Karpas-422 (cell line): ENCODE measurements at regions not wholly inside any gene's neighbourhood (a gene's known extent, or its start where the extent isn't known, plus 50 kb on each side); places are given as distances from the start of the nearest gene placed in this dataset.

Experiments
- DNase-seq: peaks from one replicate; pipeline ENCODE4 v3.0.0-alpha.2; 2015
- H2AFZ ChIP-seq: fragments of 200-600 bp; sonication (generic); 2 replicates; pipeline ENCODE4 v1.6.1; 2014; ENCODE audit warnings: antibody characterized with exemption, low read length, mixed read lengths
- H3K27ac ChIP-seq: fragments of 200-600 bp; sonication (generic); 2 replicates; pipeline ENCODE4 v1.5.1; 2014; ENCODE audit warnings: mild to moderate bottlenecking, low read length, moderate library complexity
- H3K27me3 ChIP-seq: fragments of 200-600 bp; sonication (generic); 2 replicates; pipeline ENCODE4 v1.6.1; 2014; ENCODE audit warnings: low read length, mixed read lengths
- H3K36me3 ChIP-seq: fragments of 200-600 bp; sonication (generic); 2 replicates; pipeline ENCODE4 v1.6.1; 2014; ENCODE audit warnings: low read length, mixed read lengths; ENCODE audit not compliant: insufficient read depth
- H3K4me1 ChIP-seq: fragments of 200-600 bp; sonication (generic); 2 replicates; pipeline ENCODE4 v1.6.1; 2014; ENCODE audit warnings: mild to moderate bottlenecking, low read length, mixed read lengths
- H3K4me2 ChIP-seq: fragments of 200-600 bp; sonication (generic); 2 replicates; pipeline ENCODE4 v1.6.1; 2014; ENCODE audit warnings: low read length, low read depth, mild to moderate bottlenecking; ENCODE audit not compliant: poor library complexity, severe bottlenecking
- H3K4me3 ChIP-seq: fragments of 200-600 bp; sonication (generic); 2 replicates; pipeline ENCODE4 v1.5.1; 2014; ENCODE audit warnings: mild to moderate bottlenecking, antibody characterized with exemption, low read length, mixed read lengths
- H3K79me2 ChIP-seq: fragments of 200-600 bp; sonication (generic); 2 replicates; pipeline ENCODE4 v1.6.1; 2014; ENCODE audit warnings: mild to moderate bottlenecking, low read length, mixed read lengths
- H3K9ac ChIP-seq: fragments of 200-600 bp; sonication (generic); 2 replicates; pipeline ENCODE4 v1.6.0; 2014; ENCODE audit warnings: low read length
- H3K9me2 ChIP-seq: fragments of 200-600 bp; sonication (generic), shearing (Covaris generic); replicated peaks from 2 replicates; pipeline ENCODE4 v1.6.0; 2014; ENCODE audit warnings: mild to moderate bottlenecking, low read length, moderate library complexity; ENCODE audit not compliant: insufficient read depth
- H3K9me3 ChIP-seq: fragments of 300-700, 200-600 bp; sonication (generic); 2 replicates; pipeline ENCODE4 v1.6.1; 2014; ENCODE audit warnings: low read length, mixed read lengths
- H4K20me1 ChIP-seq: fragments of 200-600 bp; sonication (generic); 2 replicates; pipeline ENCODE4 v1.6.1; 2014; ENCODE audit warnings: mild to moderate bottlenecking, antibody characterized with exemption, low read length, low read depth; ENCODE audit not compliant: insufficient read depth

DNA sequence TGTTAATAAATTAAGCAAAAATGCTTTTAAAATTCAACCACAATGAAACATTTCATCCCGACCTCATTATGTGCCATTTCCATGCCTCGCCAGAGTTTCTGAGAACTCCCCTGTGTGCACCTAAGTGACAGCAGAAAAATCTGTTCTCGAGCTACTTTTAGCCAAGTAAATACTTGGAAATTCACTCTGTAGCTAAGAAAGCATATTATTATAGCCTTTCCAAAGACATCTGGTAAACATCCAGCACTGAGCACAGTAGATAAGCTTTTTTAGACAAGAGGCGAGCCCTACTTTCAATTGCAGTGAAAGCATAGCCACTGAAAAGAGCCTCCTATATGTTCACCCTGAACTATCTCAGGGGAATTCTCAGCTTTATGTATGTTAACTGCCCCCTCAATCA lies 242.8 kb upstream of the PSMD7 start:
- Histone ChIP-seq H3K27ac (no peak overlapping the region), H3K79me2 (no peaks in the 10 kb centered on the region), H3K4me3 (no peak overlapping the region), H3K4me1 (no peaks in the 10 kb centered on the region), H3K9me2 (no peaks in the 10 kb centered on the region), H4K20me1 (no peaks in the 10 kb centered on the region), H3K27me3 (no peaks in the 10 kb centered on the region), H3K36me3 (no peaks in the 10 kb centered on the region), H3K9me3 (no peaks in the 10 kb centered on the region), H2AFZ (no peak overlapping the region), H3K4me2 (no peak overlapping the region), H3K9ac (no peak overlapping the region)
- no peak for DNase-seq

DNA sequence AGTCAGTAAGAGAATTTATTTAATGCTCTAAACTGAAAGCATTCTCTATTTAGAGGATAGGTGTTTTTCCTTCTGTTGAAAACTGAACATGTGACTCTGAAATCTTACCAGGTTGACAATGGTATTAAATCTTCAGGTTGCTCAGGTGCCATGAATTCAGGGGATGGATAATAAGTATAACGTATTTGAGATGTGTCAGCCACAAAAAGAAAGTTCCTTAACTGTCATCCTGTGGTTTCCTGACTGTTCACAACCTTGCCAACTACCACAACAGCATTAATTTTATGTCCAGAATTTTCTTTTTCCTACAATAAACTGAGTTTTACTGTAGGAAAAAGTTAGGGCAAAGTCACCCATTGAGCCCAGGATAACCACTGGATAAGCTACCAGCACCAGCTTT lies 243.3 kb upstream of the PSMD7 start:
- H3K9ac ChIP-seq, result no peak overlapping the region
- H3K9me3 ChIP-seq, result no peaks in the 10 kb centered on the region
- H3K27ac ChIP-seq, result no peak overlapping the region
- no peaks in the 10 kb centered on the region for H3K4me1 ChIP-seq
- H2AFZ ChIP-seq, result no peak overlapping the region
- H3K9me2 ChIP-seq, result no peaks in the 10 kb centered on the region
- no peak overlapping the region for H3K4me2 ChIP-seq
- no peaks in the 10 kb centered on the region for H3K36me3 ChIP-seq
- no peaks in the 10 kb centered on the region for H4K20me1 ChIP-seq
- H3K79me2 ChIP-seq, result no peaks in the 10 kb centered on the region
- H3K27me3 ChIP-seq, result no peaks in the 10 kb centered on the region
- no peak overlapping the region for H3K4me3 ChIP-seq
- DNase-seq, result no peak

DNA sequence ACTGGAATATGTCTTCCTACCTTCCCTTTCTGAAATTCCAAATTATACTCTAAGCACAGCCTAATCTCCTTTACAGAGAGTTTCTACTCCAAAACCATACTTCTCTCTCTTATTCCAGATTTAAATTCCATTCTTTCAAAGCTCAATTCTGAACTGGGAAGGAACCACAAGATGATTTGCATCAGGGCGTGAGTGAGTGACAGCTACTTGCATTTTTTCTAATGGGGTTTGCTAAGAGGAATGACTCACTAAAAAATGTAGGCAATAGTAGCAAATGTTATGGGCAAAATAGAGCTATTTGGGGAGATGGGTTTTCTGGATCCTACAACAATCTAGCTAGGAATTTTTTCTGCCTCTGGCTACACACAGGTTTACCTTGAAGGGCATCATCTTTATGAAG lies 244.6 kb upstream of the PSMD7 start:
- no peak overlapping the region for H3K9ac ChIP-seq
- no peaks in the 10 kb centered on the region for H3K9me3 ChIP-seq
- H3K79me2 ChIP-seq, result no peaks in the 10 kb centered on the region
- no peaks in the 10 kb centered on the region for H3K36me3 ChIP-seq
- H3K27me3 ChIP-seq, result no peaks in the 10 kb centered on the region
- H3K4me1 ChIP-seq, result no peaks in the 10 kb centered on the region
- H3K9me2 ChIP-seq, result no peaks in the 10 kb centered on the region
- H3K4me2 ChIP-seq, result no peak overlapping the region
- no peak overlapping the region for H3K27ac ChIP-seq
- H2AFZ ChIP-seq, result no peak overlapping the region
- no peaks in the 10 kb centered on the region for H4K20me1 ChIP-seq
- H3K4me3 ChIP-seq, result no peak overlapping the region
- DNase-seq, result no peak

DNA sequence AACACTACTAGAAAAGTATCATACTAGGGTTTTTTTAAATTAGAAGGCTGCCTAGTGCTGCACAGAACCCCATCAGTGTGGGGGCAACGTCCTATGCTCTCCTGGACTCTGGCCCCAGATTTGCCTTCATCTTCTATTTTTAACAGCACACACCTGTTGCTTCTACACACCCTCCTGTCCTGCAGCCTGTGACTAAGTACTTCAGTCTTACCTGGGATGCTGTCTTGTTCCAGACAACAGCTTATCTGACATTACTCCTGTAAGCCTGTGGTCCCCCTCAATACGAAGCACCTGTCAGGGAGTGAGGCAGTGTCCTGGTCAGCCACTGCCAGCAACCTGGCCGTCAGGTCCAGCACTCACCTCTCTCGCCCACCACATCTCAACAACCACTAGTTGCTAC lies 247.6 kb upstream of the PSMD7 start:
- no peak overlapping the region for H3K9ac ChIP-seq
- no peaks in the 10 kb centered on the region for H3K9me3 ChIP-seq
- no peak overlapping the region for H3K4me2 ChIP-seq
- H3K4me1 ChIP-seq, result no peaks in the 10 kb centered on the region
- H2AFZ ChIP-seq, result no peak overlapping the region
- H3K9me2 ChIP-seq, result no peaks in the 10 kb centered on the region
- no peaks in the 10 kb centered on the region for H3K27me3 ChIP-seq
- H3K79me2 ChIP-seq, result no peaks in the 10 kb centered on the region
- no peak overlapping the region for H3K27ac ChIP-seq
- H3K36me3 ChIP-seq, result no peaks in the 10 kb centered on the region
- no peak for DNase-seq
- no peaks in the 10 kb centered on the region for H4K20me1 ChIP-seq
- no peak overlapping the region for H3K4me3 ChIP-seq

DNA sequence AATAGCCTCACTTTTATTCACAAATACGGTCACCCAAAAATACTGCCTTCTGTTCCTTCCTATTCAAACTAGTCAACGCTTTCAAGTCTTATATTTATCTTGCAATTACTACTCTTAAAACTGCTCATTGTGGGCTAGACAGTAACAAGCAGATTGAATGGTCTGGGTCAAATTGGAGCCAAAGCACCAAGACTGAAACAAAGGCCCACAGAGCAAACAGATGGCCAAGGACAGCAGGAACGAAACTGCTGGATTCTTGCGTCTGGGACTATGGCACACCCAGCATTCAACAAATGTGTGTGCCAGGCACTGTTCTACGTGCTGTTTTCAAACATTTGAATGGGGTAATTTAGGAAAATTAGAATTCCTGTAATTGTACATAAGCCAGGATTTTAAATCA lies 250.1 kb upstream of the PSMD7 start:
- H3K27me3 ChIP-seq, result no peaks in the 10 kb centered on the region
- H3K36me3 ChIP-seq, result no peaks in the 10 kb centered on the region
- H3K4me3 ChIP-seq, result no peak overlapping the region

DNA sequence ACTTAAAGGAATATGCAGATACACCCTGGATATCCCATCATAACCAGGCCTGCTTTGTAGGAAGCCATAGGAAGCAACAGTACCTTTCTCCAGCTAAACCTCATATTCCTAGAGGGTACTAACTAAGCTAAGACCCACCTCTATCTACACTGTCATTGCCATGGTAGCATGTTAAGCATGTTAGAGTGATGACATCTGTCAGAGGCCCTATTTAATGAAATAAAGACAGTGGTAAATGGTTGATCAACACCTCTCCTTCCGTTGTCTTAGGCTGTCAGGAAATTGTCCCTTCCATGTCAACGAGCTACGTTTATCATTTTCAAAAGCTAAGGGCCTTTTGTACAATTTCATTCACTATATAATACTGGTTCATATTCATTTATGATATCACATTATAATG lies 251.1 kb upstream of the PSMD7 start:
- H3K9me3 ChIP-seq, result no peaks in the 10 kb centered on the region
- no peak overlapping the region for H3K27ac ChIP-seq
- no peaks in the 10 kb centered on the region for H3K27me3 ChIP-seq
- H4K20me1 ChIP-seq, result no peaks in the 10 kb centered on the region
- H3K36me3 ChIP-seq, result no peaks in the 10 kb centered on the region
- H2AFZ ChIP-seq, result no peak overlapping the region
- no peak overlapping the region for H3K9ac ChIP-seq
- DNase-seq, result no peak
- H3K4me1 ChIP-seq, result no peaks in the 10 kb centered on the region
- H3K4me3 ChIP-seq, result no peak overlapping the region
- H3K4me2 ChIP-seq, result no peak overlapping the region
- H3K79me2 ChIP-seq, result no peaks in the 10 kb centered on the region
- H3K9me2 ChIP-seq, result no peaks in the 10 kb centered on the region

More for the DNA sequence above, 250.1 kb upstream of the PSMD7 start:
- no peak overlapping the region for H3K4me2 ChIP-seq
- no peak overlapping the region for H3K27ac ChIP-seq
- H2AFZ ChIP-seq, result no peak overlapping the region
- no peaks in the 10 kb centered on the region for H4K20me1 ChIP-seq
- H3K79me2 ChIP-seq, result no peaks in the 10 kb centered on the region
- no peak for DNase-seq
- no peaks in the 10 kb centered on the region for H3K4me1 ChIP-seq
- H3K9me2 ChIP-seq, result no peaks in the 10 kb centered on the region
- no peaks in the 10 kb centered on the region for H3K9me3 ChIP-seq
- no peak overlapping the region for H3K9ac ChIP-seq

DNA sequence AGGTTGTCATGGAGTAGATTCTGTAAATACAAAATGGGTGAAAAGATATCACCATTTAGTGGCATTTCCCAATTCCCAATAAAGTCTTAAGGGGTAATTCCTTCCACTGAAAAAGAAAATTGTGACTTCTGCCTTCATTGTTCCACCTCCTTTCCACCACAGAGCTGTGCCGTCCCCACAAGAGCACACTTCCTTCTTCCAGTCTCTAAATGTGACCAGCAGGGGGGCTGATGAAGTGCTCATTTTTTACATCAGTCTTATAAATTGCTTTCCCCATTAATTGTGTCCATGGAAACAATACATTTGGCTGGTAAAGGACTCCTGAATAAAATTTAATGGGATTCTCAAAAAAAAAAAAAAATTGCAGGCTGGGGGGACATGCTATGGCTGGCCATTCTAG lies 260.8 kb upstream of the PSMD7 start:
- no peaks in the 10 kb centered on the region for H3K36me3 ChIP-seq
- H3K27ac ChIP-seq, result no peak overlapping the region
- DNase-seq, result peak; percentile 59
- H3K9me3 ChIP-seq, result no peaks in the 10 kb centered on the region
- no peak overlapping the region for H3K4me3 ChIP-seq
- no peaks in the 10 kb centered on the region for H3K27me3 ChIP-seq
- no peak overlapping the region for H3K4me2 ChIP-seq
- H4K20me1 ChIP-seq, result no peaks in the 10 kb centered on the region
- no peaks in the 10 kb centered on the region for H3K4me1 ChIP-seq
- H3K9me2 ChIP-seq, result no peaks in the 10 kb centered on the region
- no peaks in the 10 kb centered on the region for H3K79me2 ChIP-seq
- no peak overlapping the region for H3K9ac ChIP-seq
- H2AFZ ChIP-seq, result no peak overlapping the region

DNA sequence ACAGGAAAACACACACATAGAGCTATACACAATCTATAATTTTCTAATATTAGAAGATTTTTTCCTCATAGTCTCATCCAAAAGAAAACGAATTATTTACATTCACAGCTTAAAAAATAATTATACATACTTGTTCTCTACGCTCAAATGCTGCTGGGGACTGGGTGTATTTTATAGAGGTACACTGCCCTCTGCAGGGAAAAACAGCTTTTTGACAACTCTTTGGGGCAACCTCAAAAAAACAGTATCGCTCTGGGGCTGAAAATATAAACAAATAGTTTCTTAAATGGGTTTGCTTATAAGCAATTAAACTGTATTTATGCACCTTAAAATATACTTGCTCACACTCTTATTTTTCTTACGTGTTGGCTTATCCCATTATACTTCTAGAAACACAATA lies 261.8 kb upstream of the PSMD7 start:
- Histone ChIP-seq H3K36me3 (no peaks in the 10 kb centered on the region), H3K9me2 (no peaks in the 10 kb centered on the region), H3K27ac (no peak overlapping the region), H3K79me2 (no peaks in the 10 kb centered on the region), H3K9me3 (no peaks in the 10 kb centered on the region), H2AFZ (no peak overlapping the region), H3K9ac (no peak overlapping the region), H3K4me1 (no peaks in the 10 kb centered on the region), H3K27me3 (no peaks in the 10 kb centered on the region), H4K20me1 (no peaks in the 10 kb centered on the region), H3K4me3 (no peak overlapping the region), H3K4me2 (no peak overlapping the region)
- DNase-seq, result peak; percentile 67

DNA sequence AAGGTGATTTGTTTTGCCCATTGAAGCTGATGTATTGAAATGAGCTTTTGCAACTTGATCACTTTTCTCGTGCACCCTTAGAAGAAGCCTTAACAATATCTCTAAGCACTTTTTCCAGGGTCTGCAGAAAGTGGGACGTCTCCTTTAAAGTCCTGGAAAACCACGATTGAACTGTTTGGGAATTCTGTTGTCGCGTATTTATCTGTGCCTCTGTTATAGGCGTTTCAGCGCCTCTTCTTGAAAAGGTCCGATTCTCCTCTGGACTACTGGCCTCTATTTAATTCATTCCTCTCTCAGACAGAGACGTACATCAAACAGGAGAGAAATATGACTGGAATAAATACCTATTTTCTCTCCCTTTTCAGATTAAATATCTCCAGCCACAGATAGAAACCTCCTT lies 262.4 kb upstream of the PSMD7 start:
- Histone ChIP-seq H3K4me3 (no peak overlapping the region), H3K27me3 (no peaks in the 10 kb centered on the region), H3K4me1 (no peaks in the 10 kb centered on the region), H4K20me1 (no peaks in the 10 kb centered on the region), H3K9me3 (no peaks in the 10 kb centered on the region), H3K27ac (no peak overlapping the region), H3K4me2 (no peak overlapping the region), H2AFZ (no peak overlapping the region), H3K9me2 (no peaks in the 10 kb centered on the region), H3K36me3 (no peaks in the 10 kb centered on the region), H3K9ac (no peak overlapping the region), H3K79me2 (no peaks in the 10 kb centered on the region)
- no peak for DNase-seq
